IMR-90 (cell line): ENCODE measurements at regions not wholly inside any gene's neighbourhood (a gene's known extent, or its start where the extent isn't known, plus 50 kb on each side); places are given as distances from the start of the nearest gene placed in this dataset.
A peak's percentile ranks its signal among the peaks of the same experiment; 100 is the strongest.

Experiments
- ATAC-seq: fragments of 200-7000 bp; cut with Tn5 transposase; 2 replicates; pipeline ENCODE4 v1.9.1; 2020; ENCODE audit warnings: low read depth, mild to moderate bottlenecking, moderate library complexity
- BruUV-seq: library from RNA; stranded (reverse); fragments of 400-500 nt; replicated peaks from 2 replicates; lab custom pipeline; 2021; lab: Mats Ljungman, UMichigan
- CTCF ChIA-PET: fragments of 300-600 bp; formaldehyde crosslinking; extraction: SDS; loops from one replicate; lab custom pipeline; 2021; ENCODE audit warnings: antibody characterized with exemption; lab: Yijun Ruan, JAX
- POLR2A ChIA-PET: fragments of 300-600 bp; sonication (Branson Sonifier 250); formaldehyde crosslinking; loops from one replicate; lab custom pipeline; 2022; ENCODE audit warnings: antibody characterized with exemption; ENCODE audit not compliant: unreplicated experiment; lab: Charles Lee
- DNase-seq: peaks from one replicate; pipeline ENCODE4 v3.0.0; 2013
- H2AFZ ChIP-seq: replicated peaks from 2 replicates; pipeline ENCODE3; 2013; ENCODE audit warnings: low read length, mild to moderate bottlenecking; ENCODE audit not compliant: poor library complexity
- H2AK5ac ChIP-seq: 2 replicates; pipeline ENCODE4 v1.6.1; 2013; ENCODE audit warnings: low read depth, low read length, inconsistent platforms
- H2AK9ac ChIP-seq: replicated peaks from 2 replicates; pipeline ENCODE3; 2013; ENCODE audit warnings: mild to moderate bottlenecking, low read depth, low read length, moderate library complexity; ENCODE audit not compliant: poor library complexity
- H2BK120ac ChIP-seq: 2 replicates; pipeline ENCODE4 v1.6.1; 2013; ENCODE audit warnings: low read depth, low read length, inconsistent platforms
- H2BK15ac ChIP-seq: 3 replicates; pipeline ENCODE4 v1.6.1; 2013; ENCODE audit warnings: low read depth, low read length, inconsistent platforms
- H2BK20ac ChIP-seq: 2 replicates; pipeline ENCODE4 v1.6.1; 2013; ENCODE audit warnings: low read depth, mild to moderate bottlenecking, inconsistent platforms, low read length, moderate library complexity
- H2BK5ac ChIP-seq: 2 replicates; pipeline ENCODE4 v1.6.1; 2013; ENCODE audit warnings: mild to moderate bottlenecking, low read depth, low read length, inconsistent platforms; ENCODE audit not compliant: poor library complexity, severe bottlenecking
- H3K14ac ChIP-seq: replicated peaks from 2 replicates; pipeline ENCODE4 v1.6.1; 2013; ENCODE audit warnings: low read depth, low read length, inconsistent platforms
- H3K18ac ChIP-seq: 2 replicates; pipeline ENCODE4 v1.6.1; 2013; ENCODE audit warnings: low read depth, low read length, control low read depth
- H3K23ac ChIP-seq: 2 replicates; pipeline ENCODE4 v1.6.1; 2013; ENCODE audit warnings: low read depth, low read length, inconsistent platforms
- H3K27ac ChIP-seq: 2 replicates; pipeline ENCODE4 v1.5.1; 2013; ENCODE audit warnings: mild to moderate bottlenecking, control low read depth, low read length; ENCODE audit not compliant: insufficient read depth
- H3K27me3 ChIP-seq: 2 replicates; pipeline ENCODE4 v1.6.1; 2013; ENCODE audit warnings: low read length; ENCODE audit not compliant: control insufficient read depth, insufficient read depth
- H3K36me3 ChIP-seq: 2 replicates; pipeline ENCODE4 v1.6.1; 2013; ENCODE audit warnings: low read length, mixed read lengths; ENCODE audit not compliant: control insufficient read depth, insufficient read depth
- H3K4ac ChIP-seq: 2 replicates; pipeline ENCODE4 v1.6.1; 2013; ENCODE audit warnings: low read depth, low read length, inconsistent platforms
- H3K4me1 ChIP-seq: 2 replicates; pipeline ENCODE4 v1.6.1; 2013; ENCODE audit warnings: low read length, mixed read lengths; ENCODE audit not compliant: control insufficient read depth, insufficient read depth
- H3K4me2 ChIP-seq: 2 replicates; pipeline ENCODE4 v1.6.1; 2013; ENCODE audit warnings: low read depth, mild to moderate bottlenecking, control low read depth, low read length, moderate library complexity
- H3K4me3 ChIP-seq: 2 replicates; pipeline ENCODE4 v1.5.1; 2013; ENCODE audit warnings: low read depth, mild to moderate bottlenecking, control low read depth, low read length, moderate library complexity; ENCODE audit not compliant: insufficient read depth
- H3K56ac ChIP-seq: 2 replicates; pipeline ENCODE4 v1.6.1; 2013; ENCODE audit warnings: low read length, inconsistent platforms; ENCODE audit not compliant: insufficient read depth; ENCODE audit errors: extremely low read depth
- H3K79me1 ChIP-seq, 2 experiments: 2 replicates each; pipeline ENCODE4 v1.6.1; 2013; ENCODE audit warnings: low read length in 2 of 2, inconsistent platforms in 1 of 2, low read depth in 1 of 2
- H3K9ac ChIP-seq: 2 replicates; pipeline ENCODE4 v1.6.1; 2013; ENCODE audit warnings: low read depth, low read length, control low read depth
- H3K9me1 ChIP-seq: 2 replicates; pipeline ENCODE4 v1.6.1; 2013; ENCODE audit warnings: low read length, inconsistent platforms; ENCODE audit not compliant: insufficient read depth
- H3K9me3 ChIP-seq: 2 replicates; pipeline ENCODE4 v1.6.1; 2013; ENCODE audit warnings: low read length; ENCODE audit not compliant: control insufficient read depth, insufficient read depth
- H4K20me1 ChIP-seq: 2 replicates; pipeline ENCODE4 v1.6.1; 2013; ENCODE audit warnings: low read length, inconsistent platforms; ENCODE audit not compliant: insufficient read depth
- H4K5ac ChIP-seq: 2 replicates; pipeline ENCODE4 v1.6.1; 2013; ENCODE audit warnings: mild to moderate bottlenecking, low read depth, low read length, control low read depth
- H4K8ac ChIP-seq, 2 experiments: 2 replicates each; pipeline ENCODE4 v1.6.1; 2013; ENCODE audit warnings: low read depth in 2 of 2, low read length in 2 of 2, control low read depth in 1 of 2, inconsistent platforms in 1 of 2
- H4K91ac ChIP-seq: 2 replicates; pipeline ENCODE4 v1.6.1; 2013; ENCODE audit warnings: low read depth, low read length, inconsistent platforms; ENCODE audit not compliant: insufficient read depth
- BHLHE40 ChIP-seq: fragments of 150-350 bp; IDR thresholded peaks from 2 replicates; pipeline ENCODE4 v1.6.1; 2016; ENCODE audit warnings: mild to moderate bottlenecking, low read depth, low read length
- CHD1 ChIP-seq: IDR thresholded peaks from 2 replicates; pipeline ENCODE4 v1.6.1; 2012; ENCODE audit warnings: low read depth, low read length, improper control_type of control experiment
- ELK1 ChIP-seq: fragments of 150-350 bp; IDR thresholded peaks from 2 replicates; pipeline ENCODE4 v1.6.1; 2016; ENCODE audit warnings: low read depth, mild to moderate bottlenecking, low read length, moderate library complexity, borderline replicate concordance
- FOS ChIP-seq: fragments of 150-350 bp; IDR thresholded peaks from 2 replicates; pipeline ENCODE4 v1.6.1; 2016; ENCODE audit warnings: low read depth, low read length
- MAFK ChIP-seq: IDR thresholded peaks from 2 replicates; pipeline ENCODE4 v1.6.1; 2012; ENCODE audit warnings: low read depth, low read length, improper control_type of control experiment
- MAZ ChIP-seq: IDR thresholded peaks from 2 replicates; pipeline ENCODE4 v1.6.1; 2012; ENCODE audit warnings: low read depth, mild to moderate bottlenecking, low read length, improper control_type of control experiment, moderate library complexity, borderline replicate concordance
- NFE2L2 ChIP-seq: fragments of 150-350 bp; IDR thresholded peaks from 2 replicates; pipeline ENCODE4 v1.6.1; 2016; ENCODE audit warnings: low read depth, mild to moderate bottlenecking, low read length
- RCOR1 ChIP-seq: IDR thresholded peaks from 2 replicates; pipeline ENCODE4 v1.6.1; 2012; ENCODE audit warnings: mild to moderate bottlenecking, low read length, improper control_type of control experiment; ENCODE audit not compliant: insufficient replicate concordance
- USF2 ChIP-seq: fragments of 150-350 bp; IDR thresholded peaks from 2 replicates; pipeline ENCODE4 v1.6.1; 2017; ENCODE audit warnings: mild to moderate bottlenecking, antibody characterized with exemption, low read length, low read depth
- WGBS, 2 experiments: methylation state at CpG; one replicate each; pipeline versions ENCODE4 v1.1.5 to v1.1.7; 2013; ENCODE audit warnings: missing lambda C conversion rate in 2 of 2; ENCODE audit not compliant: insufficient read length in 1 of 2; ENCODE audit errors: extremely low coverage in 2 of 2; 5-methylcytosine and 5-hydroxymethylcytosine counted together
- dilution Hi-C: fragments of 300-500 bp; cut with HindIII; formaldehyde crosslinking; loops from one replicate; pipeline ENCODE4 v1.14.3; 2018; ENCODE audit warnings: low sequenced_read_pairs; ENCODE audit not compliant: unreplicated experiment
- in situ Hi-C: fragments of 300-500 bp; cut with MboI; formaldehyde crosslinking; loops from 3 replicates; pipeline ENCODE4 v1.14.3; 2019; ENCODE audit warnings: low sequenced_read_pairs, inconsistent platforms, mixed read lengths
- intact Hi-C: fragments of 100-400 bp; cut with micrococcal nuclease; formaldehyde crosslinking; loops from 2 replicates; pipeline ENCODE4 v1.10.0; 2022

- Histone ChIP-seq H3K9me3 (no peaks in the 10 kb centered on the region), H2BK120ac (no peak overlapping the region), H3K4ac (no peak overlapping the region), H2AK5ac (no peak overlapping the region), H2BK15ac (no peak overlapping the region), H4K91ac (no peak overlapping the region), H3K18ac (no peak overlapping the region), H3K27ac (no peak overlapping the region), H3K9me1 (peaks cover 6% of the 10 kb centered on the region; the same call in 1 of the 2 replicates), H3K36me3 (no peaks in the 10 kb centered on the region), H4K8ac (no peak overlapping the region), H4K5ac (no peak overlapping the region), H3K27me3 (peaks cover 6% of the 10 kb centered on the region), H3K9ac (no peak overlapping the region), H3K14ac (no peak overlapping the region), H2AFZ (no peak overlapping the region), H3K4me2 (peak overlapping the region; percentile 37; the same call in 1 of the 2 replicates), H4K20me1 (no peaks in the 10 kb centered on the region), H2BK5ac (no peak overlapping the region), H2AK9ac (no peak overlapping the region), H2BK20ac (no peak overlapping the region), H3K23ac (no peak overlapping the region), H3K79me1 (no peaks in the 10 kb centered on the region), H3K56ac (no peak overlapping the region), H3K4me1 (peaks cover 10% of the 10 kb centered on the region), H3K4me3 (no peak overlapping the region)
- in situ Hi-C loops (no loop called here), intact Hi-C loops (no loop called here), dilution Hi-C loops (no loop called here)
- TF ChIP-seq MAFK = no peak
- TF ChIP-seq USF2 = no peak
- no peak for TF ChIP-seq CHD1
- TF ChIP-seq ELK1 = no peak
- TF ChIP-seq MAZ = no peak
- no peak for TF ChIP-seq RCOR1
- 0 out of 2 replicates have a peak, but pooled peaks have one; percentile 5 for TF ChIP-seq BHLHE40
- TF ChIP-seq NFE2L2 = no peak
- TF ChIP-seq FOS = peak; percentile 44; the same call in 1 of the 2 replicates
- BruUV-seq = no TSS peak
- whole genome bisulfite sequencing, 2 experiments = 20% methylated on average over 1 of the region's 5 CpGs; no CpG with 5 or more reads in 1 of the 2 experiments
- CTCF ChIA-PET = interaction anchor here (0.6 to 1.5 kb wide), 3 partner anchors 12 to 18 kb away, joined by 3 to 4 read pairs (median 4); no protein-coding TSS in a partner anchor
- DNase-seq = peak; percentile 69
- ATAC-seq = peak; percentile 53
- POLR2A ChIA-PET = no interaction called here
Observed at GRCh38 chr2:67867735-67868134, 195.1 kb downstream of the C1D start.
